Endothelial cell of umbilical vein (primary cell): ENCODE measurements at regions not wholly inside any gene's neighbourhood (a gene's known extent, or its start where the extent isn't known, plus 50 kb on each side); places are given as distances from the start of the nearest gene placed in this dataset.

Experiments
- CTCF ChIP-seq, 2 donors: IDR thresholded peaks; 1 replicate in 1 of 2; 2 replicates in 1 of 2; pipeline ENCODE4 v1.5.1; 2011; ENCODE audit warnings: low read length in 2 of 2, mild to moderate bottlenecking in 2 of 2, moderate library complexity in 2 of 2, control low read depth in 1 of 2, inconsistent platforms in 1 of 2, low read depth in 1 of 2; ENCODE audit not compliant: insufficient read depth in 1 of 2; ENCODE audit errors: extremely low read depth in 1 of 2
- EZH2 ChIP-seq: IDR thresholded peaks from 2 replicates; pipeline ENCODE4 v1.6.1; 2012; ENCODE audit warnings: borderline replicate concordance, low read depth, mild to moderate bottlenecking, moderate library complexity, low read length, inconsistent platforms; ENCODE audit not compliant: severe bottlenecking
- FOS ChIP-seq: IDR thresholded peaks from 2 replicates; pipeline ENCODE4 v1.6.1; 2011; ENCODE audit warnings: mild to moderate bottlenecking, low read length, moderate library complexity, borderline replicate concordance; ENCODE audit not compliant: insufficient read depth
- GATA2 ChIP-seq: IDR thresholded peaks from 2 replicates; pipeline ENCODE4 v1.7.0; 2011; ENCODE audit warnings: low read depth, mild to moderate bottlenecking, moderate library complexity, mixed read lengths, low read length; ENCODE audit not compliant: insufficient read length, insufficient read depth
- POLR2A ChIP-seq: IDR thresholded peaks from 2 replicates; pipeline ENCODE4 v1.6.1; 2012; ENCODE audit warnings: low read depth, mild to moderate bottlenecking, control low read depth, low read length
- POLR2AphosphoS5 ChIP-seq: IDR thresholded peaks from 2 replicates; pipeline ENCODE4 v1.6.1; 2012; ENCODE audit warnings: low read depth, mild to moderate bottlenecking, control low read depth, low read length, moderate library complexity; ENCODE audit not compliant: insufficient read depth

- TF ChIP-seq POLR2AphosphoS5 (no peak), CTCF (IDR thresholded peaks at IDR 0.05; ENCODE audit: extremely low read depth in 1 of 2, insufficient read depth in 1 of 2, low read depth in 1 of 2, low read length in 2 of 2) (no peak), FOS (no peak), POLR2A (no peak), GATA2 (no peak), EZH2 (no peak)
These were observed 1212.3 kb downstream of the BRD1 start for GRCh38 chr22:48615171-48616008.
